ENCODE measurements at regions not wholly inside any gene's neighbourhood (a gene's known extent, or its start where the extent isn't known, plus 50 kb on each side); places are given as distances from the start of the nearest gene placed in this dataset.

DNA sequence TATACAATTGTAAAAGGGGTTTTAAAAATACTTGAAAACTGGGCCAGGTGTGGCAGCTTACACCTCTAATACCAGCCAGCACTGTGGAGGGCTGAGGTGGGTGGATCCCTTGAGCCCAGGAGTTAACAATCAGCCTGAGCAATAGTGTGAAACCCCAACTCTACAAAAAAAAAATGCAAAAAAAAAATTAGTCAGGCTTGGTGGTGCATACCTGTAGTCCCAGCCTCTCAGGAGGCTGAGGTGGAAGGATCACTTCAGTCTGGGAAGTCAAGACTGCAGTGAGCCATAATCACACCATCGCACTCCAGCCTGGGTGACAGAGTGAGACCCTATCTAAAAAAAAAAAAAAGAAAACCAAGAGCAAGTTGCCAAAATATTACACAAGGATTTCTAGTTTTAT is 182.7 kb downstream of the UBE2E3 start:
- no peaks in the 10 kb centered on the region for H3K9me3 ChIP-seq (ENCODE audit: control insufficient read depth, insufficient read depth, low read length)
- POLR2A ChIA-PET: no interaction called here
- H3K27ac ChIP-seq (ENCODE audit: low read depth, low read length): no peak overlapping the region
- H3K4me3 ChIP-seq (ENCODE audit: low read depth, low read length): no peak overlapping the region
- DNase-seq (ENCODE audit: low read depth, low spot score): no peak
- H3K27me3 ChIP-seq (ENCODE audit: control insufficient read depth, insufficient read depth, low read length): no peaks in the 10 kb centered on the region
- CTCF ChIA-PET: no interaction called here
- TF ChIP-seq CTCF (IDR thresholded peaks at IDR 0.05; ENCODE audit: low read depth, low read length): no peak

GRCh38 chr2:181163691-181164090 is 183.3 kb downstream of the UBE2E3 start:
- H3K27ac ChIP-seq (ENCODE audit: low read depth, low read length): no peak overlapping the region
- TF ChIP-seq CTCF (IDR thresholded peaks at IDR 0.05; ENCODE audit: low read depth, low read length): no peak
- no peaks in the 10 kb centered on the region for H3K9me3 ChIP-seq (ENCODE audit: control insufficient read depth, insufficient read depth, low read length)
- no peaks in the 10 kb centered on the region for H3K27me3 ChIP-seq (ENCODE audit: control insufficient read depth, insufficient read depth, low read length)
- no peak overlapping the region for H3K4me3 ChIP-seq (ENCODE audit: low read depth, low read length)
- DNase-seq (ENCODE audit: low read depth, low spot score): no peak
- CTCF ChIA-PET: no interaction called here
- POLR2A ChIA-PET: no interaction called here

- Histone ChIP-seq H3K27ac (ENCODE audit: low read depth, low read length) (no peak overlapping the region), H3K27me3 (ENCODE audit: control insufficient read depth, insufficient read depth, low read length) (no peaks in the 10 kb centered on the region), H3K9me3 (ENCODE audit: control insufficient read depth, insufficient read depth, low read length) (no peaks in the 10 kb centered on the region), H3K4me3 (ENCODE audit: low read depth, low read length) (no peak overlapping the region)
- CTCF ChIA-PET: interaction anchor here (0.5 kb wide), 1 partner anchor 474 kb away, joined by 4 read pairs; no protein-coding TSS in a partner anchor
- DNase-seq (ENCODE audit: low read depth, low spot score): no peak
- POLR2A ChIA-PET: no interaction called here
- TF ChIP-seq CTCF (IDR thresholded peaks at IDR 0.05; ENCODE audit: low read depth, low read length): no peak
These were observed 184.3 kb downstream of the UBE2E3 start for GRCh38 chr2:181164699-181165098.

- TF ChIP-seq CTCF (IDR thresholded peaks at IDR 0.05; ENCODE audit: low read depth, low read length): no peak
- no peaks in the 10 kb centered on the region for H3K9me3 ChIP-seq (ENCODE audit: control insufficient read depth, insufficient read depth, low read length)
- CTCF ChIA-PET: no interaction called here
- H3K4me3 ChIP-seq (ENCODE audit: low read depth, low read length): no peak overlapping the region
- no peak overlapping the region for H3K27ac ChIP-seq (ENCODE audit: low read depth, low read length)
- POLR2A ChIA-PET: no interaction called here
- H3K27me3 ChIP-seq (ENCODE audit: control insufficient read depth, insufficient read depth, low read length): no peaks in the 10 kb centered on the region
- no peak for DNase-seq (ENCODE audit: low read depth, low spot score)
These were observed 184.9 kb downstream of the UBE2E3 start for GRCh38 chr2:181165199-181165868.

DNA sequence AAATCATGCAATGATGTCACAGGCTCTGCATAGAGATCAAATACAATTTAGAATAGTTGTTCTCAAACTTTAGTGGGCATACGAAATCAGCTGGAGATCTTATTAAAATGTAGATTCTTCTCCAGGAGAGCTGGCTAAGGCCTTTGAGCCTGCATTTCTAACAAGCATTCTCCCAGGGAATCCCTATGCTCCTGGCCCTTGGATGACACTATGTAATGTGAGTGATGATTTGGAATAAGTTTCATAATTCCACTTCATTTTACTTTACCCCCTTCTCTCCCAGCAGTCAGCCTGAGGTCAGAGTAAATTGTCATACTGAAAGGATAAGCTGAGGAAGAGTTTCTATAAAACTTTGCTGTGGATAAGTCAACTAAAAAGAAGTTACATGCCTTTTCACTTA is 189.1 kb downstream of the UBE2E3 start:
- CTCF ChIA-PET: interaction anchor here (0.5 to 0.9 kb wide), 2 partner anchors 65 to 490 kb away, joined by 3 to 4 read pairs; no protein-coding TSS in a partner anchor
- POLR2A ChIA-PET: no interaction called here

More for the DNA sequence above, 189.1 kb downstream of the UBE2E3 start:
- Histone ChIP-seq H3K9me3 (ENCODE audit: control insufficient read depth, insufficient read depth, low read length) (no peaks in the 10 kb centered on the region), H3K27me3 (ENCODE audit: control insufficient read depth, insufficient read depth, low read length) (no peaks in the 10 kb centered on the region), H3K4me3 (ENCODE audit: low read depth, low read length) (no peak overlapping the region), H3K27ac (ENCODE audit: low read depth, low read length) (no peak overlapping the region)
- TF ChIP-seq CTCF (IDR thresholded peaks at IDR 0.05; ENCODE audit: low read depth, low read length): no peak
- no peak for DNase-seq (ENCODE audit: low read depth, low spot score)
